DND-41 (cell line): ENCODE measurements at regions not wholly inside any gene's neighbourhood (a gene's known extent, or its start where the extent isn't known, plus 50 kb on each side); places are given as distances from the start of the nearest gene placed in this dataset.

Experiments
- ATAC-seq: fragments of 200-7000 bp; cut with Tn5 transposase; 3 replicates; pipeline ENCODE4 v1.9.1; 2021; ENCODE audit warnings: low read depth; ENCODE audit not compliant: insufficient read depth
- DNase-seq: peaks from one replicate; pipeline ENCODE4 v3.0.0-alpha.2; 2020
- H2AFZ ChIP-seq: 2 replicates; pipeline ENCODE4 v1.6.0; 2012; ENCODE audit warnings: low read depth, low read length
- H3K27ac ChIP-seq: 2 replicates; pipeline ENCODE4 v1.5.1; 2012; ENCODE audit warnings: low read length, inconsistent platforms
- H3K27me3 ChIP-seq: fragments of 200-600 bp; sonication (generic); 2 replicates; pipeline ENCODE4 v1.6.0; 2012; ENCODE audit warnings: low read length, mild to moderate bottlenecking, inconsistent platforms; ENCODE audit not compliant: insufficient read depth, poor library complexity
- H3K36me3 ChIP-seq: 2 replicates; pipeline ENCODE4 v1.5.1; 2012; ENCODE audit warnings: low read length, inconsistent platforms; ENCODE audit not compliant: insufficient read depth
- H3K4me1 ChIP-seq: 2 replicates; pipeline ENCODE4 v1.5.1; 2012; ENCODE audit warnings: mild to moderate bottlenecking, low read length; ENCODE audit not compliant: insufficient read depth
- H3K4me2 ChIP-seq: 2 replicates; pipeline ENCODE4 v1.6.0; 2012; ENCODE audit warnings: mild to moderate bottlenecking, moderate library complexity, low read length, inconsistent platforms; ENCODE audit not compliant: insufficient read depth
- H3K4me3 ChIP-seq, 2 experiments: fragments of 200-600 bp in 1 of 2; shearing (Covaris generic) in 1 of 2; 2 replicates each; pipeline ENCODE4 v1.5.1; 2012 to 2016; ENCODE audit warnings: inconsistent platforms in 2 of 2, low read length in 2 of 2, mild to moderate bottlenecking in 2 of 2, low read depth in 1 of 2, moderate library complexity in 1 of 2
- H3K79me2 ChIP-seq: 2 replicates; pipeline ENCODE4 v1.6.0; 2012; ENCODE audit warnings: low read length, inconsistent platforms; ENCODE audit not compliant: insufficient read depth
- H3K9ac ChIP-seq: 2 replicates; pipeline ENCODE4 v1.6.0; 2012; ENCODE audit warnings: low read depth, mild to moderate bottlenecking, inconsistent platforms, low read length, moderate library complexity
- H3K9me3 ChIP-seq: 2 replicates; pipeline ENCODE4 v1.5.1; 2012; ENCODE audit warnings: low read length, moderate library complexity, mild to moderate bottlenecking, inconsistent platforms; ENCODE audit not compliant: insufficient read depth, severe bottlenecking
- H4K20me1 ChIP-seq: 2 replicates; pipeline ENCODE4 v1.6.0; 2012; ENCODE audit warnings: low read length; ENCODE audit not compliant: insufficient read depth
- CTCF ChIP-seq: IDR thresholded peaks from 2 replicates; pipeline ENCODE4 v1.5.1; 2012; ENCODE audit warnings: borderline replicate concordance, low read length, moderate library complexity, mild to moderate bottlenecking; ENCODE audit not compliant: poor library complexity, severe bottlenecking; ENCODE audit errors: extremely low read depth
- EZH2 ChIP-seq: IDR thresholded peaks from 3 replicates; pipeline ENCODE4 v1.6.1; 2012; ENCODE audit warnings: borderline replicate concordance, low read depth, mild to moderate bottlenecking, moderate library complexity, low read length, inconsistent platforms; ENCODE audit not compliant: severe bottlenecking

- ATAC-seq: no peak
- H3K79me2 ChIP-seq: no peaks in the 10 kb centered on the region
- no peak overlapping the region for H3K4me3 ChIP-seq
- no peak for DNase-seq
- H3K9me3 ChIP-seq: no peaks in the 10 kb centered on the region
- H4K20me1 ChIP-seq: no peaks in the 10 kb centered on the region
- H3K27me3 ChIP-seq: no peaks in the 10 kb centered on the region
- no peaks in the 10 kb centered on the region for H3K36me3 ChIP-seq
- TF ChIP-seq EZH2 (no peak), CTCF (no peak)
- H3K4me1 ChIP-seq: no peaks in the 10 kb centered on the region
- no peak overlapping the region for H2AFZ ChIP-seq
- no peak overlapping the region for H3K9ac ChIP-seq
- H3K4me2 ChIP-seq: no peak overlapping the region
- no peak overlapping the region for H3K27ac ChIP-seq
Measured at GRCh38 chr13:97653443-97654140, 219.6 kb downstream of the RAP2A start.

GRCh38 chr13:97654236-97654635, 220.3 kb downstream of the RAP2A start:
- no peak for DNase-seq
- TF ChIP-seq CTCF: no peak
- TF ChIP-seq EZH2: no peak

GRCh38 chr13:97658556-97658955, 224.6 kb downstream of the RAP2A start:
- Histone ChIP-seq H3K27ac (no peak overlapping the region), H3K27me3 (peaks cover 3% of the 10 kb centered on the region), H3K9me3 (no peaks in the 10 kb centered on the region), H3K4me3 (no peak overlapping the region), H3K4me1 (no peaks in the 10 kb centered on the region), H2AFZ (no peak overlapping the region), H4K20me1 (no peaks in the 10 kb centered on the region), H3K36me3 (no peaks in the 10 kb centered on the region), H3K9ac (no peak overlapping the region), H3K4me2 (no peak overlapping the region), H3K79me2 (no peaks in the 10 kb centered on the region)
- no peak for DNase-seq
- ATAC-seq: no peak
- no peak for TF ChIP-seq CTCF
- no peak for TF ChIP-seq EZH2

More at GRCh38 chr13:97654236-97654635, 220.3 kb downstream of the RAP2A start:
- no peak for ATAC-seq
- Histone ChIP-seq H3K79me2 (no peaks in the 10 kb centered on the region), H3K27ac (no peak overlapping the region), H3K4me1 (no peaks in the 10 kb centered on the region), H3K27me3 (no peaks in the 10 kb centered on the region), H3K4me2 (no peak overlapping the region), H4K20me1 (no peaks in the 10 kb centered on the region), H3K9ac (no peak overlapping the region), H3K36me3 (no peaks in the 10 kb centered on the region), H3K9me3 (no peaks in the 10 kb centered on the region), H2AFZ (no peak overlapping the region), H3K4me3 (no peak overlapping the region)

- H3K27ac ChIP-seq: no peak overlapping the region
- H4K20me1 ChIP-seq: no peaks in the 10 kb centered on the region
- TF ChIP-seq CTCF (peak; percentile 49), EZH2 (no peak)
- no peak overlapping the region for H3K4me3 ChIP-seq
- DNase-seq (no peak), ATAC-seq (0 out of 3 replicates have a peak, but pooled peaks have one; percentile 44)
- H3K36me3 ChIP-seq: no peaks in the 10 kb centered on the region
- no peak overlapping the region for H3K9ac ChIP-seq
- no peak overlapping the region for H2AFZ ChIP-seq
- no peaks in the 10 kb centered on the region for H3K79me2 ChIP-seq
- no peaks in the 10 kb centered on the region for H3K4me1 ChIP-seq
- H3K27me3 ChIP-seq: peaks cover 3% of the 10 kb centered on the region
- H3K4me2 ChIP-seq: no peak overlapping the region
- H3K9me3 ChIP-seq: no peaks in the 10 kb centered on the region
Measured at GRCh38 chr13:97659602-97660001, 225.6 kb downstream of the RAP2A start.
